HG03558 (cell line): ENCODE measurements at regions not wholly inside any gene's neighbourhood (a gene's known extent, or its start where the extent isn't known, plus 50 kb on each side); places are given as distances from the start of the nearest gene placed in this dataset.
"Not testable (repeated sequence)": the region's sequence is repeated elsewhere in the genome, so short reads cannot be mapped to it uniquely, and the experiment has no call there.

Source experiments
- ATAC-seq: cut with Tn5 transposase; IDR thresholded peaks from one replicate; pipeline ENCODE4 v1.9.1; 2021; ENCODE audit warnings: moderate number of reproducible peaks; ENCODE audit not compliant: unreplicated experiment; ENCODE audit errors: extremely low read depth

DNA sequence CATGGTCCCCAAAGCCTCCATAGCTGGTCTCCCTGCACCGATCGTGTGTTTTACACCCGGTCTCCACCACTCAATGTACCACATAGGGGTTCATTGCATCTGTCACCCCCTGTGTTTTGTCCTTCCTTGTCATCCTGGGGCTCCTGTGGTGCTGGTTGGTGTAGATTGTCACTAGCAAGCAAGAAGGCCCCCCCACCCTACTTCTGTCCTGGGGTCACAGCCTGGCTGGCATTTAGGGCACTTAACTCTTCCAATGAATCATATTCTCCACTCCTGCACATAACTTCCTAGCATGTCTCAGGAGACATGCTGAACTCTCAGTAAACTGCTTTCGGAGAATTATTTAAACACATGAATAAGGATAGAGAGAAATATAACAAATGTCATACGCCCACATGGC is 161.4 kb downstream of the BCL2L11 start:
- not testable (repeated sequence) for ATAC-seq

DNA sequence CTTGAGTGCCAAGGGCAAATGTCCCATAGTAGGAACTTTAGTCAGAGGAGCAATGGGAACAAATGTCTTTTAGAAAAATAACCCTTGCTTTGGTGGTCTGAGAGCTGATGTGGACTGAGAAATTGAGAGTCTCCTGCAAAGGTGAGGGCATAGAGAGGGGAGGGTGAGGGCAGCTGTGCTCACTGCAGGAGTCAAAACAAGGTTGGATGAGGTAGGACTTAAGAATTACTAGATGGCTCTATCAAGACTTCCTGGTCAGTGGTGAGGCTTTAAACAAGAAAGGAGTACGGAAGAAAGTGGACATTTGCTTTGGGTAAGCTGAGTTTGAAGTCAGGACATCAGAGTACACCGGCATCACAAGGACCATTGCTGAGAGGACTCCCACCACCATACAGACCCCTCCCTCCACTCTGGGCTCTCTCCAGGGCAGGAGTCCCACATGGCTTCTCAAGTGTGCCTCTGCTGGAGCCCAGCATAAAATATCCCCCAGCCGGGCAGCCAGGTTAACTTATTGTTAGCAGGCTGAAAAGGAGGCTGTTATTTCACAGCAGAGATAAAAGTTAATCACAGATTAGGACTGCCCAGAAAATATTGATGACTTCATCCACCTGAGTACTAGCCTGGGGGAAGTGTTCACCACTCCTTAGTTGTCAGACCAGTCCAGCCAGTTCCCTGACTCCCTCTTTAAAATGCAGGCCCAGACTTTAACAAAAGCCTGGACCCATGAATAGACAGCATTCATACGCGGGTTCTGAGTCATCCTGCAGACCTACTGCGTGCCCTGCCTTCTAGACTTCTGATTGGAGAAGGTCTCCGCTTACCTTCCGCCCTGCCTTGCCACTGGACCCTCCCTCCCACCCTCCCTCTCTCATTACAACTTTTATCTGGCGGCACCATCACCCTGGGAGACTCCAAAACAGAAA is 167.2 kb downstream of the BCL2L11 start:
- not testable (repeated sequence) for ATAC-seq

DNA sequence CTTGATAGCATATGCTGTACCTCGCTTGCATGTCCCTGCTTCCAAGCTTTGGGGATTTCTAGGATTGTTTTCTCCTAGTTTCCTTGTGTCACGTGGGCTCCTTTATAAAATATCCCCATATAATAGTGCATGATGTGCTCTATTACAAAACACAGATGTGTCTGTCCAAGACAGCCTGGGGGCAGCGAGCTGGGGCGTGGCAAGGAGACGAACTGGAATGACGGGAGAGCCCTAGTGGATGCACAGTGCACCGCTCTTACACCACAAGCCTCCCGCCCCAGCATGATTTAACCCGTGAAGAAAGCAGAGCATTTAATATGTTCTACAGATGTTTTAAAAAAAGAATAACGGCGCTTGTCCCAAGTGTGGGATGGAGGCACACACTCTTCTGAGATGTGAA is 169.7 kb downstream of the BCL2L11 start:
- ATAC-seq, result not testable (repeated sequence)

DNA sequence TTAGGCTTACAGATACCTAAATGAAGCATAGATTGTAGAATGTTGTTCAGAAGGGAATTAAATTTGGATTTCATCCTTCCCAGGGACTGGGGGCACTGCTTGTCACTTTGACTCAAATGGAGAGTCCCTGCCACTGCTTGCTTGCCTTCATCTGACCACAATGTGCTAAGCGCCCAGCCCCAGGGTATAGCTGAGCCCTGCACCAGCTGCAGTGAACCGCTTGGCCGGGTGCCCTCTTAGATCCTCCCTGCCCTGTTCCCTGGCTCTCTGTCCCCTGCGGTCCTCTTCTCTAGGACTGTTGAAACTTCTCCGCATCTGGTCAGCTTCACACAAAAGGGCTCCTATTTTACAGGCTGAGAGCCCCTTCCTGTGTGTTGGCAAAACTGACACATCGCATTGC is 170.9 kb downstream of the BCL2L11 start:
- ATAC-seq, result not testable (repeated sequence)

DNA sequence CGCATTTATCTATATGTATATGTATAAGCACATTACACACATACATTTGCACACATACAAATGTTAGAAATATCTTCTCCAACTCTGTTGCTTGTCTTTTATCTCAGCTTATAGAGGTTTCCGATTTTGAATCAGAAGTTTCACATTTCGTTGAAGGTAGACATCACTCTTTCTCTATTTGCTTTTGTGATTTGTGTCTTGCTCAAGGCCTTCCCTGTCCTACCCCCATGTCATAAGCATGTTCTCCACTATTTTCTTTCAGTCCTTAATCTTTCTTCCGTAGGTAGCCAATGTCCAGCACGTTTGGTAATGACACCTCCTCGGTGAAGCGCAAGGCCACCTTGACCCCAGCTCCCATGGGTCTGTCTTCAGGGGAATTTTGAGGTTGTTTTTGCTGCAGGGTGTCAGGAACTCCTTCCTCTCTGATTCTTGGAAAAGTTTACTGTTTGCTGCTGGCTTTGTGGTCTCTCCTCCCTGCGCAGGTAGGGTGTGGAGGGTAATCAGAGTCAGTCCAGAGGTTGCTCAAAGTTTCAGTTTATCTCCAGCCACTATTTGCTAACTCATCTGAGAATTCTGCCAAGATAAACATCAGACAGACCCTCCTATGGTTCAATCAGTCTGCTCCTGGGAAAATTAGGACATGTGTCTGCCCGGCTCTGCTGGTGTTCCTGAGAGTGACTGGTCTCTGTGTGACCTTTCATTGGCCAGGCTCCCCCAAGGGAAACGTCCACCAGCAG is 171.7 kb downstream of the BCL2L11 start:
- not testable (repeated sequence) for ATAC-seq

DNA sequence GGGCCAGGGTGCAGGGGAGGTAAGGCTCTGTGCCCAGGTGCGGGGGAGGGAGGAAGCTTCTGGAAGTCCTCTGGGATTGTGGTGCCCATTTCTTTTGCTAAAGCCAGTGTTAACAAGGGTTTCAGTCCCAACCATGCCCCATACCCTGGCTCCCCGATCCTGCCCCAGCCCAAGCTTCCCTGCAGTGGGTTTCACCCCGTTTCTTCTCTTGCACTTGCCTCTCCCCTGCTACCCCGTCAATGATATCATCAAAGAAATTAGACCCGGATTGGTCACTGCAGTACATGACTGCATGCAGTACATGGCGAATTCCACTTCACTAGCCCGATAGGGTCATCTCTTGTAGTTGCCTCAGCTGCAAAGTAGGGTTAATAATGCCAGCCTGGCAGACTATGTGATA is 174.0 kb downstream of the BCL2L11 start:
- not testable (repeated sequence) for ATAC-seq

DNA sequence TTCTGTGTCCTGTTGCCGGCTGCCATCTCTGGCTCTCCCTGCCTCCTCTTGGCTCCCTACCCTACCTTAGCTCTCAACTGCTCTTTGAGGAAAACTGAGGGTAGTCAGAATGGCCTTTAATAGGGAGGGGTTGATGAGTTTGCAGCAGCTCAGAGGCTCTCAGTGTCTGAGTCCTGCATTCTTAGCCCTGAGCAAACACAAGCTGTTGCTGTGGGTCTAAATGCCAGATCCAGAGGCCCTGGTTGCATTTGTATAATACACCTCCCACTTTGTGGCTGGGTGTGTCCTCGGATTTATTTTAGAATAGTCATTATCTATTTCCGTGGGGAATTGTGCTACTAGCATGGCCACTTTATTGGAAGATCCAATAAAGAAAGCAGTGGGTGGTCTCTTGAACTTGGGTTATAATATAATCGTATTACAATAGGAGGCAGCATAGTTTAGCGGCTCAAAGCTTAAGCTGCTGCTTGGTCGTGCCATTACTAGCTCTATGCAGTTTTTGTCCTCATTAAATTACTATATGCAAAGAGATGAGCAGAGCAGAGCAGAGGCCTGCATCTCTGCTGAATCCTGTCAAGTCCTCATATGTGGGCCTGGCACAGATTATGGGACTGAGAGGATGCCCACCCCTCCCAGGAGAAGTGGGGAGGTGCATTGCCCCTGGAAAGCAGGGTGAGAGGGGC is 175.5 kb downstream of the BCL2L11 start:
- ATAC-seq, result not testable (repeated sequence)

DNA sequence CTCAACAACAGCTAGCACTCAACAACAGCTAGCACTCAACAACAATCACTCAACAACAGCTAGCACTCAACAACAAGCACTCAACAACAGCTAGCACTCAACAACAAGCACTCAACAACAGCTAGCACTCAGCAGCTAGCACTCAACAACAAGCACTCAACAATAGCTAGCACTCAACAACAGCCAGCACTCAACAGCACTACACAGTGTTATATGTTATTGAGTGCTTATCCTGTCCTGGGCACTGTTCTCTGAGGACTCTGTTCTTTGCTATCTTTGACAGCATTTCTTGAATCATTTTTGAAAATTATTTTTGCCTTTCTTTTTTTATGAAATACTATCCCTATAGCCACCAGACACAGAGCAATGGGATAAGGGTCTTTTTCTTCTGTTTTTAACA is 176.4 kb downstream of the BCL2L11 start:
- not testable (repeated sequence) for ATAC-seq

DNA sequence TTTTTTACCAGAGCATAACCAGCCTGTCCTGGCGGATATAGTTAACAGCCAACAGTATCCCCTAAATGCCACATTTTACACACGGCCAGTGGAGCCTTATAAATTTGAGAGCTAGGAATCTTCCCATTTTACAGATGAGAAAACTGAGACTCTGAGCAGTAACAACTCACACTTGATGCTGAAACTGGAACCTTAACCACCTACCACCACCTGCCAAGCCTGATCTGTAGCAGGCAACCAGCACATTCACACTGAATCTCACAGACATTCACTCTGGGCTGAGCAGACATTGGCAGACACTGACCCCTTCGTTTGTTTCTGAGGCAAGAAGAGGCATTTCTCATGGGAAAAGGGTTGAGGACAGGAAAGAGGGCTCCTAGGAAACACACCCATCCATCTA is 178.2 kb downstream of the BCL2L11 start:
- not testable (repeated sequence) for ATAC-seq

DNA sequence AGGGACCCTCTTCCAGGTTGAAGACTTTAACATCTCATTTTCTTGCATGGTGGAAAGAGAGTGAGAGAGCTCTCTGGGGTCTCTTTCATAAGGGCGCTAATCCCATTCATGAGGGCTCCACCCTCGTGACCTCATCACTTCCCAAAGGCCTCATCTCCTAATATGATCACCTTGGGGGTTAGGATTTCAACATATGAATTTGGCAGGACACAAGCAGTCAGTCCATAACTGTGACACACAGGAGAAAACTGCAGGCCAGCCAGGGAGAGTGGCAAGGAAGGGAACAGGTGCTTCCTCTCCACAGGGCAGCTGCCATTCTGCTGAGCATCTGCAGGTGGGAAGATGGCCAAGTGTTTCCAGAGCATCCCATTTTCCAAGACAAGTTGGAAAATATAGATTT is 178.9 kb downstream of the BCL2L11 start:
- ATAC-seq, result not testable (repeated sequence)

DNA sequence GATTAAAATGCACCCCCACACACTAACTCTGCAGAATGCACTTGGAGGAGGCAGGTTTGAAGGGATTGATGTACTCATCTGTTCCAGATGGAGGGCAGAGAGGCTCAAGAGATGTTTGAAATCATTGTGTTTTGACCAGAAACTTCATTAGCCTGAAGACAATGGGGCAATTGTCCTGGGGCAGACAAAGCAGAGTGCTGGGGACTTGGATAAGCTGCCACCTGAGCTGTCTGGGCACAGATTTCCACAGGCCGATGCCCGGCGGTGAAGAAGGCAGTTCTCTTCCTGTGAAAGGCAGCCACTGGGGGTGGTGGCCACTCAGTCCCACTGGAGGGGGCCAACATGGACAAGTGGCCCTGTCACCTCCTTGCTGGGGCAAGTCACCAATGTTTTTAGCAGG is 181.0 kb downstream of the BCL2L11 start:
- not testable (repeated sequence) for ATAC-seq

DNA sequence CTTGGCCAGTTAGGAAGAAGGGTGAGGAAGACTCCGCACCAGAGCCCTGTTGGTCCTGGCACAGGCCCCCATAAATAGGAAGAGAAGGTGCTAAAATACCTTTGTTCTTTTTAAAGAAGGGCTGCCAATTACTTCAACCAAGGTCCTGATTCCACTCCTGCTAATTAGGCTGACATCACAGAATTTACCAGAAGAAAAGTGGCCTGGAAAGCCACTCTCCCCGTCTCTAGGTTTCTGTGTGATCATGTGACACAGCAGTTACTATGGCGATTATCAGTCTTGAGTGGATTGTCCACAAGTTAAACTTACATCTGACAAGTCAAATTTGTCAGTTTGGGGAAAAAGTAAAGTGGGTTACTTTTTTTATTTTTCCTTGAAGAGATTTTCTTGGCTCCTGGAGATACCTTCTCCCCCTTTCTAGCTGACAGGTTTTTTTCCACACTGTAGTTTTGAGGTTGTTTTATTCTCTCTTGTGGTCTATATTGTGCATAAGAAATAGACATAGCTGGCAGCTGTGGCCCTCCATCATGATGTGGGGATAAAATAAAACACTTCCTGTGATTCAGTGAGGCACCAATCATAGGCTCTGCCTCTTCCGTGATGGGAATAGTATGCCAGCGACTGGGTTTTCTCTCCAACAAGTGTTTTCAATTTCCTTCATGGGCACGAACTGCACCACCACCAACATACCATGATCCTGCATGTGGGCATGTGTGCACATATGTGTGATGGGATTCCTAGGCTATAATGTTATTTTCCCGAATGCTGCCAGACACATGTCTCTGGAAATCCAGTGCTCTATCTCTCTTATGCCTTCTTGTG is 181.9 kb downstream of the BCL2L11 start:
- ATAC-seq, result not testable (repeated sequence)

DNA sequence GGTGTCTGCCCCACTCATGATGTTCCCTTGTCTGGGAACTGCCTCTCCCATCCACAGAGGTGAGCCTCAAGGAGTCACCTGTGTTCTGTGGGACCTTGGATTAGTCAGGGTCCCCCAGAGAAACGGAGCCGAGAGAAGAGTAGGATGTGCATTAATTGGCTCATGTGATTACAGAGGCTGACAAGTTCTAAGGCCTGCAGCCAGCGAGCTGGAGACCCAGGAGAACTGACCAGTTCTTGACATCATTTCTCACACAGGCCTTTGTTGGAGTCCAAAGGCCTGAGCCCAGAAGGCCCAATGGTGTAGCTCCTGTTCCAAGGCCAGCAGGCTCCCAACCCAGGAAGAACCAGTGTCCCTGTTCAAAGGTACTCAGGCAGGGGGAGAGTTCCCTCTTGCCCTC is 186.6 kb downstream of the BCL2L11 start:
- ATAC-seq, result not testable (repeated sequence)

DNA sequence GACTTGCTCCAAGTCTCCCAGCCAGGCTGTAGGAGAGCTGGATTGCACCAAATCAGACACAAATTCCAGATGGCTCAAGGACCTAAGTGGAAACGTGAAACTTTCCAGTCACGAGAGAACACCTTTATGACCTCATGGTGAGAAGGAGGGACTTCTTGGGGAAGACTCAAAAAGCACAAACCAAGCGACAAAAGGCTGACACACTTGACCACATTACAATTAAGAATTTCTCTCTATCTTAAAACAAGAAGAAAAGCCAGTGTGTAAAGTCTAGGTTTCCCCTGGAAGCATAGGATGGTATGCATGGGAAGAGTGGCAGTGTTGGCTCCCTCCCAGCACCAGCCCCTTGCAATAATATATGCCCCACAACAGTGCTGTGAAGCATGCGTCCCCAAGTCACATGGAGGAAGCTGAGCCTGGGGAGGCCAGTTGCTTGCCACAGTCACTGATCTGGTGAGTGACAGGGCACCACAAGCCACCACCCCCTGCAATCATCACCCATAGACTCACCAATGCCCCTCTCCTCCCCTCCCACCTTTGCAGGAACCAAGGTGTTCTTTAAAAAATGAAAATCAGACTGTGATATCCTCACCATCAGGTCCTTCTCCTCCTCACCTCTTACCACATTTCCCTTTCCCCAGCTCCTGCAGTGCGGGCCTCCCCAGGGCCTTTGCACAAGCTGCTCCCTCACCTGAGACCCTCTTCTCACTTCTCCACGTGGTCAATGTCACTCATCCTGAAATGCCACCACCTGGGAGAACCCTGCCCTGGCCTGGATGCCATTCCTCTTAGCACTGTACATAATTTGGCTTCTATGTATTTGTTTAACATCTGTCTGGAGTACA is 188.7 kb downstream of the BCL2L11 start:
- not testable (repeated sequence) for ATAC-seq

DNA sequence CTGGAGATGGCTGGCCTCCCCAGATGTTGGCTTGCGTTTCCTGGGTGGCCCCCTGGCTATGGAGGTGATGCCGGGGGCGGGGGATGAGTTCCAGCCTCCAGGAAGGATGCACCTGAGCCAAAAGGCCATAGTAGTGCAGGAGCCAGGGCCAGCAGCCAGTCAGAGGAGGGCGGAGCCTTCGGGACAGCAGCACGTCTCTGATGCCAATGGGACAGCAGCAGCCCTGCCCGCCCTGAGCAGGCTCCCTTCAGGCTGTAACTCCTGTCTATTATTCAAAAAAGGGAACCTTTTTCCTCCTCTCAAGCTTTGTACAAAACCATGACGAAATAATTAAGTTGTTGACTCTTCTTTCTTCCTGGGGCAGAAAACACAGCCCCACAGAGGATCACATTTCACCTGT is 189.7 kb downstream of the BCL2L11 start:
- not testable (repeated sequence) for ATAC-seq

DNA sequence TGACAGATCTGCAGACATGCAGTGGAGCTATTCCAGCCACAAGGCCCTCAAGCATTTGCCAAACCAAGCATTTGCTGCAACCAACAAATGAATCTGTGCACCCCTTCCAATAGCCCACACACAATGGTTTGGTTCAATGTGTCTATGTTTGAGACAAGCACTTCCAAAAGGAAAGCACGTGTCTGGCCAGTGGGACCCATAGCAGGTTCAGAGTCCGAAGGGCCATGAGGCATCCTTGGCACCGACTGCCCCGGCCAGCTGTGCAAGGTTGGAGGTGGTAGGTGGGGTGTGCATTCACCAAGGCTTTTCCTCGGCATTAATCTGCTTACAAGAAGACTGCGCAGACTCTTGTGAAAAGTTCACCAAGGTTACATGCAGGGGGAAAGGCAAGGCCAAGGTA is 190.9 kb downstream of the BCL2L11 start:
- ATAC-seq, result not testable (repeated sequence)

DNA sequence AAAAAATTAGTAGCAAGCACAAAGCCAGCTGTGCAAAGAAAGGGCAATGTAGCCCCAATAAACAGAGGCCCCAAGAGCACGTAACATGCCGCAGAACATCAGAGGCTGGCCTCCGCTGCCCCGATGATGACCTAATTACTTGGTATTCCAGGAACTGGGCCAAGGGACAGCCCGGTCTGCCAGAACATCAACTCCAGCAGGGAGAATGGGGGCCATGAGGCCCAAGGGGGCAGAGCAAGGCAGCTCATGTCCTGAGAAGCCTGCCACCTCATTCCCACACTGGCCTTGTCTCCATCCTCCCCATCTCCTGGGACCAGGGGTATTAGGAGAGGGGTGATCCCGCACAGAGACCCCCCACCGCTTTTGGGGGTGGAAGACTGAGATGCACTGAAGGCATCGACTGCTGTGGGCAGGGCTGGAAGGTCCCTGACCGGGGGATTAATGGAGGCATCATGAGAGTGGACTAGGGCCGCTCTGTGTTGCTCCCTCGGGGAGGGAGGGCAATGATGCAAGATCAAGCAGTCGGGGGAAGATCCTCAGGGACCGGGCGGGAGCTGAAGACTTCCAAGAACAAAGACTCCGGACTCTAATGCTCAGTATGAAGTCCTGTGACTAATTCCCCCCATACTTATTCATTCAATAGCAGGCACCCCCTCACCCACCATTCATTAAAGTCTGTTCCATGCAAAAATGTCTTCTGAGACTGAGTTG is 192.3 kb downstream of the BCL2L11 start:
- ATAC-seq, result not testable (repeated sequence)

DNA sequence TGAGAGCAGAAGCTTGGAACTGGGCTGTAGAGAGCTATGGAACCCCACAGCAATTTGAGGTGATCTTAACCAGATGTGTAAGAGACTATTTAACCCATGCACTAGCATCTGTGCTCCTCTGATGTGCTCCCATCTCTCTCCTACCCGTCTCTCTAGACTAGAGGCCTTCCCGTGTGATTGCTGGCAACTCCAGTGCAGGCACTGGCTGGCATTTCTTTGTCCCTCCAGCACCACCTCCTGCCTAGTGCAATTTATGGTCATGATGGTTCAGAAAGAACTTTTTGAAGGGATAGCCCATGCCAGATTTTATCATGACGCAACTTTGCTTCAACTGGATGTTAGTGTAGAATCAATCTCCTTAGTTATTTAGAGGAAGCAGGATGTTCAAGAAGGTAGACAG is 193.0 kb downstream of the BCL2L11 start:
- ATAC-seq, result not testable (repeated sequence)
